Omental fat pad (tissue), 3 donors: ENCODE measurements at regions not wholly inside any gene's neighbourhood (a gene's known extent, or its start where the extent isn't known, plus 50 kb on each side); places are given as distances from the start of the nearest gene placed in this dataset.

Source experiments
- ATAC-seq: fragments of 150-250 bp; one replicate; pipeline ENCODE4 v1.9.1; 2016; ENCODE audit warnings: mild to moderate bottlenecking, moderate library complexity; ENCODE audit not compliant: low FRiP score
- DNase-seq: peaks from one replicate; pipeline ENCODE4 v3.0.0-alpha.2; 2019; ENCODE audit warnings: low spot score
- CTCF ChIP-seq, 3 donors: fragments of 450-650 bp; IDR thresholded peaks; one replicate each; pipeline ENCODE4 v1.5.1; 2016 to 2017; ENCODE audit warnings: antibody characterized with exemption in 3 of 3, mild to moderate bottlenecking in 3 of 3, moderate library complexity in 2 of 3

GRCh38 chr1:4554271-4554865 is 100.0 kb upstream of the AJAP1 start:
- TF ChIP-seq CTCF (IDR thresholded peaks at IDR 0.05) = no peak
- DNase-seq (no peak), ATAC-seq (no peak)

GRCh38 chr1:4557949-4558348 is 96.5 kb upstream of the AJAP1 start:
- DNase-seq (no peak), ATAC-seq (no peak)
- TF ChIP-seq CTCF (IDR thresholded peaks at IDR 0.05) = no peak

- ATAC-seq = no peak
- no peak for DNase-seq
- no peak for TF ChIP-seq CTCF (IDR thresholded peaks at IDR 0.05)
These were observed 93.2 kb upstream of the AJAP1 start for GRCh38 chr1:4561205-4561604.

- no peak for TF ChIP-seq CTCF (IDR thresholded peaks at IDR 0.05)
- ATAC-seq (no peak), DNase-seq (no peak)
These were observed 92.1 kb upstream of the AJAP1 start for GRCh38 chr1:4562321-4562720.

- TF ChIP-seq CTCF (IDR thresholded peaks at IDR 0.05) = no peak
- DNase-seq (no peak), ATAC-seq (no peak)
These were observed 90.8 kb upstream of the AJAP1 start for GRCh38 chr1:4563586-4563985.

GRCh38 chr1:4564051-4564450 is 90.4 kb upstream of the AJAP1 start:
- ATAC-seq (no peak), DNase-seq (no peak)
- no peak for TF ChIP-seq CTCF (IDR thresholded peaks at IDR 0.05)

GRCh38 chr1:4565166-4565565 is 89.2 kb upstream of the AJAP1 start:
- ATAC-seq (no peak), DNase-seq (no peak)
- TF ChIP-seq CTCF (IDR thresholded peaks at IDR 0.05) = no peak
